ENCODE measurements at regions not wholly inside any gene's neighbourhood (a gene's known extent, or its start where the extent isn't known, plus 50 kb on each side); places are given as distances from the start of the nearest gene placed in this dataset.

DNA sequence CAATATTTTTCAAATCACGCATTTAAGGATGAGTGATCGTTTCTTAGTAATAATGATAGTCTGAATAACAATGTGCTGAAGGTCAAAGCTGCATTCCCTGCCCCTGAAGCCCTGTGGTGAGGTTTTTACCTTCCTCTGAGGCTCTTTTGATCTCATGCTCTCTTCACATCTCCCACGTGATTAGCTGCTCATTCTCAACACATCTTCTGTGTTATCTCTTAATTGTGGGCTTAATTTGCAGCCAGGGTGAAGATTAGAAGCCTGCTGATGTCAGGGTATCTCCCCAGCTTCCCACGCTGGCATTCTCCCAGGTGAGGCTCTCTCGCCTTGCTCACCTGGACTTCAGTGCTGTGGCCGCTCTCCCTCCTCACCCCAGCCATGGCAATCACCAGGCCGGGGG lies 109.7 kb upstream of the FOXQ1 start:
- ChIA-PET CTCF (no interaction called here), POLR2A (no interaction called here)
- H3K27ac ChIP-seq (ENCODE audit: insufficient read depth in 1 of 2, low read depth in 1 of 2, low read length in 2 of 2, poor library complexity in 1 of 2, severe bottlenecking in 2 of 2) = no peak overlapping the region
- H3K9me3 ChIP-seq (ENCODE audit: control extremely low read depth in 1 of 5, control insufficient read depth in 4 of 5, insufficient read depth in 2 of 5, low read depth in 1 of 5, low read length in 4 of 5) = no peaks in the 10 kb centered on the region
- no peaks in the 10 kb centered on the region for H3K36me3 ChIP-seq (ENCODE audit: control insufficient read depth in 4 of 4, insufficient read depth in 4 of 4, low read length in 3 of 4)
- no peak overlapping the region for H3K4me3 ChIP-seq (ENCODE audit: control insufficient read depth in 1 of 7, extremely low read depth in 1 of 7, insufficient read depth in 4 of 7, low read depth in 2 of 7, low read length in 6 of 7)
- H3K27me3 ChIP-seq (replicated peaks in 2 of 5; ENCODE audit: control insufficient read depth in 4 of 5, insufficient read depth in 5 of 5, low read length in 4 of 5) = peaks cover 0 to 5% (median 0%) of the 10 kb centered on the region in 5 experiments
- no peaks in the 10 kb centered on the region for H3K4me1 ChIP-seq (ENCODE audit: control extremely low read depth in 1 of 4, control insufficient read depth in 4 of 4, insufficient read depth in 4 of 4, low read length in 3 of 4)
- WGBS (ENCODE audit: insufficient coverage) = 79% methylated on average over 5 of the region's 7 CpGs
- DNase-seq = no peak

DNA sequence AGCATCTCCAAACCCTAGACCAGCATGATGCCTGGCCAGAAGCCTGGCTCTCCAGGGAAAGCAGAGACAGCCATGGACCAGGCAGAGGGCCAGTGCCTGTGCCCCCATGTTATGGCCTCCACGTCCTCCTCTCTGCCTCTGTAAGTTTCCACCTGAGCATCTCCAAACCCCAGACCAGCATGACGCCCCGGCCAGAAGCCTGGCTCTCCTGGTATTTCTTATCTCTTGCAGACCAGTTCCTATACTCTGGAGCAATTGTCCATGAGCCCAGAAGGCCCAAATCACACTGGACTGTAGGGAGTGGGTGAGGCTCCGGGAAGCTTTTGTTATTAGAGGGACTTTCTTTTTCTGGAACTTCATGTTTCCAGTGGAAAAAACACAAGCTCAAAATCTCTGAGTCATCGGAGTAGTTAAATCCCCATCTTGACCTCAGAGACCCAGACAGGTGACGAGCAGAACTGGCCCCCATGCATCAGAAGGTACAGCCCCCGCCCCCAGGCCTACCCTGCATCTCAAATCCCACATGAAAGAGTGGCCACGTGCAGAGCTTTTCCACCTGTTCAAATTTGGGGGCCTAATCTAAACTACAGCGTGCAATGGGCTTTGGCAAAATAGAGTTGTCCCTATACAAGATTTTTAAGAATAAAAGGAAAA lies 110.2 kb upstream of the FOXQ1 start:
- no peaks in the 10 kb centered on the region for H3K4me1 ChIP-seq (ENCODE audit: control extremely low read depth in 1 of 4, control insufficient read depth in 4 of 4, insufficient read depth in 4 of 4, low read length in 3 of 4)
- CTCF ChIA-PET = no interaction called here
- no peaks in the 10 kb centered on the region for H3K36me3 ChIP-seq (ENCODE audit: control insufficient read depth in 4 of 4, insufficient read depth in 4 of 4, low read length in 3 of 4)
- DNase-seq = no peak
- POLR2A ChIA-PET = no interaction called here
- H3K4me3 ChIP-seq (ENCODE audit: control insufficient read depth in 1 of 7, extremely low read depth in 1 of 7, insufficient read depth in 4 of 7, low read depth in 2 of 7, low read length in 6 of 7) = no peak overlapping the region
- no peak overlapping the region for H3K27ac ChIP-seq (ENCODE audit: insufficient read depth in 1 of 2, low read depth in 1 of 2, low read length in 2 of 2, poor library complexity in 1 of 2, severe bottlenecking in 2 of 2)
- 79% methylated on average over 4 of the region's 9 CpGs for WGBS (ENCODE audit: insufficient coverage)
- no peaks in the 10 kb centered on the region for H3K9me3 ChIP-seq (ENCODE audit: control extremely low read depth in 1 of 5, control insufficient read depth in 4 of 5, insufficient read depth in 2 of 5, low read depth in 1 of 5, low read length in 4 of 5)
- H3K27me3 ChIP-seq (replicated peaks in 2 of 5; ENCODE audit: control insufficient read depth in 4 of 5, insufficient read depth in 5 of 5, low read length in 4 of 5) = peaks cover 0 to 5% (median 0%) of the 10 kb centered on the region in 5 experiments

DNA sequence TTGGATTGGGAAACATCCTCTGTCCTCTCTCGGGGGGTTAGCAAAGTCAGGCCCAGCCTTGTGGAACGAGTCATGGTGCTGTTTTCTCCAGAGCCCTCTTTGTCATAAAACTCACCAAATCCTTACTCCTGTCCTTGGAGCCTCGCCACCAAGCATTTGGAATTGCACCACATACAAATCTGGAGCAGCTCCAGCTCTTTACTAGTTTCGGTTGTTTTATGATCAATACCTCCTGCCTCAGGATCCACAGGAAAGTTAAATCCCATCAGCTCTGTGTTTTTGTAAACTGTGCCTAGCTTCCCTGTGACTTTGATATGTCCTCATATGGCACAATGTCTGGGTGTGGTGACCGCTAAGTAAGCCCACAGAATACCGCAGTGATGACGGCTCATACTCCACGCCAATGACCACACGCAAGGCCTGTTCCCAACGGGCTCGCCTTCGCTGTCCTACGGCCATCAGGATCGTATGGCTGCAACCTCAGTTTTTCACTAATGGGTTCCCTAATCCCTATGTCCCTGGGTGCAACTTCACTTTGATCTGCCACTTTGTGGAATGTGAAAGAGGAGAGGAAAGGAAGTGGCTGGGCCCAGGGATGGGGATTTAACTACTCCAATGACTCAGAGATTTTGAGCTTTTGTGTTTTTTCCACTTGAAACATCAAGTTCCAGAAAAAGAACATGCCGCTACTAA lies 111.3 kb upstream of the FOXQ1 start:
- Histone ChIP-seq H3K4me3 (ENCODE audit: control insufficient read depth in 1 of 7, extremely low read depth in 1 of 7, insufficient read depth in 4 of 7, low read depth in 2 of 7, low read length in 6 of 7) (no peak overlapping the region), H3K9me3 (ENCODE audit: control extremely low read depth in 1 of 5, control insufficient read depth in 4 of 5, insufficient read depth in 2 of 5, low read depth in 1 of 5, low read length in 4 of 5) (peaks cover 0 to 9% (median 0%) of the 10 kb centered on the region in 5 experiments), H3K27ac (ENCODE audit: insufficient read depth in 1 of 2, low read depth in 1 of 2, low read length in 2 of 2, poor library complexity in 1 of 2, severe bottlenecking in 2 of 2) (no peak overlapping the region), H3K27me3 (replicated peaks in 2 of 5; ENCODE audit: control insufficient read depth in 4 of 5, insufficient read depth in 5 of 5, low read length in 4 of 5) (peaks cover 0 to 5% (median 1%) of the 10 kb centered on the region in 5 experiments), H3K4me1 (ENCODE audit: control extremely low read depth in 1 of 4, control insufficient read depth in 4 of 4, insufficient read depth in 4 of 4, low read length in 3 of 4) (no peaks in the 10 kb centered on the region), H3K36me3 (ENCODE audit: control insufficient read depth in 4 of 4, insufficient read depth in 4 of 4, low read length in 3 of 4) (no peaks in the 10 kb centered on the region)
- WGBS (ENCODE audit: insufficient coverage) = 98% methylated on average over 15 of the region's 15 CpGs
- CTCF ChIA-PET = no interaction called here
- POLR2A ChIA-PET = no interaction called here
- no peak for DNase-seq

DNA sequence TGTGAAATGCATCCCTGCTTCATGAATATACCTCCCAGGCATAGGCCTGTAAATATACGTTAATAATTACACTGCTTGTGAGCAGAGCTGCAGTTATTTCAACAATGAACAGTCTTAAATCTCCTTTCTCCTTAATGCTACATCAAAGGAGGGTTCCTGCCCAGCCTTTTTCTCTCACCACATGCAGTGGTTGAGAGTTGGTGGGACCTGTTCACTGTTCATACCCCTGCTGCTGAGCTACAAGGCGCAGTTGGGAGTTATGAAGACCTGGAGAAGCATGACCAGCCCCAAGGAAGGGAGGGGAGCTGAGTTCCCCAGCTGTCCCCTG lies 111.9 kb upstream of the FOXQ1 start:
- no peak for DNase-seq
- Histone ChIP-seq H3K27me3 (replicated peaks in 2 of 5; ENCODE audit: control insufficient read depth in 4 of 5, insufficient read depth in 5 of 5, low read length in 4 of 5) (peaks cover 0 to 5% (median 1%) of the 10 kb centered on the region in 5 experiments), H3K4me1 (ENCODE audit: control extremely low read depth in 1 of 4, control insufficient read depth in 4 of 4, insufficient read depth in 4 of 4, low read length in 3 of 4) (no peaks in the 10 kb centered on the region), H3K9me3 (ENCODE audit: control extremely low read depth in 1 of 5, control insufficient read depth in 4 of 5, insufficient read depth in 2 of 5, low read depth in 1 of 5, low read length in 4 of 5) (peaks cover 0 to 13% (median 0%) of the 10 kb centered on the region in 5 experiments), H3K4me3 (ENCODE audit: control insufficient read depth in 1 of 7, extremely low read depth in 1 of 7, insufficient read depth in 4 of 7, low read depth in 2 of 7, low read length in 6 of 7) (no peak overlapping the region), H3K27ac (ENCODE audit: insufficient read depth in 1 of 2, low read depth in 1 of 2, low read length in 2 of 2, poor library complexity in 1 of 2, severe bottlenecking in 2 of 2) (no peak overlapping the region), H3K36me3 (ENCODE audit: control insufficient read depth in 4 of 4, insufficient read depth in 4 of 4, low read length in 3 of 4) (no peaks in the 10 kb centered on the region)
- 100% methylated on average over 1 of the region's 2 CpGs for WGBS (ENCODE audit: insufficient coverage)
- ChIA-PET CTCF (no interaction called here), POLR2A (no interaction called here)

DNA sequence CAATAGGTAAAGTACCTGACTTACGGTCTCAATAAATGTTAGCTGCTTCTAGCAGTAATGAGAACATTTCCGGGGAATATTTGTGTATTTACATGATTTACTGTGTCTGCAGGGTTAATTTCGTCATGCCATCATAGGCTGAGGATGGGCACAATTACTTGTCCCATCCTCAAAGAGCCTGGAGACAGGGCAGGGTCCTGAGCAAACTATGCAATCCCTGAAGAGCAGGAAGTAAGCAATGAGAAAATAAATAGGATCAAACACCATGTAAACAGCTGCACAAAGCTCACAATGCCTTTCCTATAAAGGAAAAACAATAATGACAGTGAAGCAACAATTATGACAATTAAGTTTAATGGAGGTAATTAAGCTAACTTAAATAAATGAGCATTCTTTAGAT lies 114.6 kb upstream of the FOXQ1 start:
- POLR2A ChIA-PET = no interaction called here
- Histone ChIP-seq H3K4me3 (ENCODE audit: control insufficient read depth in 1 of 7, extremely low read depth in 1 of 7, insufficient read depth in 4 of 7, low read depth in 2 of 7, low read length in 6 of 7) (no peak overlapping the region), H3K36me3 (ENCODE audit: control insufficient read depth in 4 of 4, insufficient read depth in 4 of 4, low read length in 3 of 4) (no peaks in the 10 kb centered on the region), H3K27ac (ENCODE audit: insufficient read depth in 1 of 2, low read depth in 1 of 2, low read length in 2 of 2, poor library complexity in 1 of 2, severe bottlenecking in 2 of 2) (no peak overlapping the region), H3K9me3 (ENCODE audit: control extremely low read depth in 1 of 5, control insufficient read depth in 4 of 5, insufficient read depth in 2 of 5, low read depth in 1 of 5, low read length in 4 of 5) (peaks cover 0 to 13% (median 1%) of the 10 kb centered on the region in 5 experiments), H3K27me3 (replicated peaks in 2 of 5; ENCODE audit: control insufficient read depth in 4 of 5, insufficient read depth in 5 of 5, low read length in 4 of 5) (peaks cover 0 to 5% (median 3%) of the 10 kb centered on the region in 5 experiments), H3K4me1 (ENCODE audit: control extremely low read depth in 1 of 4, control insufficient read depth in 4 of 4, insufficient read depth in 4 of 4, low read length in 3 of 4) (no peaks in the 10 kb centered on the region)
- 72% methylated on average over 2 of the region's 3 CpGs for WGBS (ENCODE audit: insufficient coverage)
- CTCF ChIA-PET = no interaction called here
- DNase-seq = no peak

DNA sequence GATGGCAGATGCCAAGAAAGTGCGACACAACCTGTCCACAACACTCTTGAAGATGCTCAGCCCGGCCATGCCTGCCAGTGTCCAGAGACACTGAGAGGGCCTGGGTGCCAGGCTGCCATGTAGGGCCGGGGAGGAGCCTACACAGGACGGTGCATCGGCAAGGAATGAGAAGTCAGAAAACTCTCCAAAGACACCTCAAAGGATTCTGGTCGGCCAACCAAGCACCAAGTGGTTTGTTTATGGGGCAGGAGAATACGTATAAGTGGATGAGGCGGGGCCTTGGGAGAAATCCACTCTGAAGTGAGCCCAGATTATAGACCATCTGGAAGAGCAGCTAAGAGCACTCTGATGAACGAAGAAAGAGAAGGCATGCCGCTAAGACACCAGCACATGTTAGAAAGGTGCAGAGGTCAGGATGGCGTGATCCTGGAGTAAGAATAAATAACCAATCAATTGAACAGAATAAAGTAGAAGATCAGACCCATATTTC lies 120.7 kb upstream of the FOXQ1 start:
- no peaks in the 10 kb centered on the region for H3K4me1 ChIP-seq (ENCODE audit: control extremely low read depth in 1 of 4, control insufficient read depth in 4 of 4, insufficient read depth in 4 of 4, low read length in 3 of 4)
- peaks cover 0 to 18% (median 10%) of the 10 kb centered on the region in 5 experiments for H3K27me3 ChIP-seq (replicated peaks in 2 of 5; ENCODE audit: control insufficient read depth in 4 of 5, insufficient read depth in 5 of 5, low read length in 4 of 5)
- CTCF ChIA-PET = no interaction called here
- 98% methylated on average over 8 of the region's 11 CpGs for WGBS (ENCODE audit: insufficient coverage)
- H3K36me3 ChIP-seq (ENCODE audit: control insufficient read depth in 4 of 4, insufficient read depth in 4 of 4, low read length in 3 of 4) = no peaks in the 10 kb centered on the region
- H3K4me3 ChIP-seq (ENCODE audit: control insufficient read depth in 1 of 7, extremely low read depth in 1 of 7, insufficient read depth in 4 of 7, low read depth in 2 of 7, low read length in 6 of 7) = no peak overlapping the region
- peaks cover 0 to 10% (median 1%) of the 10 kb centered on the region in 5 experiments for H3K9me3 ChIP-seq (ENCODE audit: control extremely low read depth in 1 of 5, control insufficient read depth in 4 of 5, insufficient read depth in 2 of 5, low read depth in 1 of 5, low read length in 4 of 5)
- no peak overlapping the region for H3K27ac ChIP-seq (ENCODE audit: insufficient read depth in 1 of 2, low read depth in 1 of 2, low read length in 2 of 2, poor library complexity in 1 of 2, severe bottlenecking in 2 of 2)
- POLR2A ChIA-PET = interaction anchor here (0.6 kb wide), 1 partner anchor 335 kb away, joined by 3 read pairs; no protein-coding TSS in a partner anchor
- DNase-seq = no peak

DNA sequence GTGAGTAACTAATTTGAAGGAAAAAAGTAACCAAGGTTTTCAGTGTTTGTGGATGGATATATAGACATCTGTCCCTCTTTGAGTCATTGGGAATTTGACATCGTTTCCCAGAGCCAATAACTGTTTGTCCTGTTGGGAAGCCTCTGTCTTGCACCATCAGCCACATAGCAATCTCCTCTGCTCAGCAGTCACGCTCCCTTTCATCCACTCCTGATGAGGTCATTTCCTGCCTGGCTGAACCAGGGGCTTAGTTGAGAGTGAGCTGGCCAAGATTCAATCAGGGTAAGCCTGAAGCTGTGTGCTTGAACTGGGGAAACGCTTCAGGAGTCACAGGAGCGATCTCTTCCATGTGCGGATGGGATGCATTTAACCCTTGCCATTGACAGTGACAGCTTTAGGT lies 121.5 kb upstream of the FOXQ1 start:
- Histone ChIP-seq H3K27me3 (replicated peaks in 2 of 5; ENCODE audit: control insufficient read depth in 4 of 5, insufficient read depth in 5 of 5, low read length in 4 of 5) (peaks cover 0 to 24% (median 10%) of the 10 kb centered on the region in 5 experiments), H3K4me3 (ENCODE audit: control insufficient read depth in 1 of 7, extremely low read depth in 1 of 7, insufficient read depth in 4 of 7, low read depth in 2 of 7, low read length in 6 of 7) (no peak overlapping the region), H3K4me1 (ENCODE audit: control extremely low read depth in 1 of 4, control insufficient read depth in 4 of 4, insufficient read depth in 4 of 4, low read length in 3 of 4) (no peaks in the 10 kb centered on the region), H3K36me3 (ENCODE audit: control insufficient read depth in 4 of 4, insufficient read depth in 4 of 4, low read length in 3 of 4) (no peaks in the 10 kb centered on the region), H3K27ac (ENCODE audit: insufficient read depth in 1 of 2, low read depth in 1 of 2, low read length in 2 of 2, poor library complexity in 1 of 2, severe bottlenecking in 2 of 2) (no peak overlapping the region), H3K9me3 (ENCODE audit: control extremely low read depth in 1 of 5, control insufficient read depth in 4 of 5, insufficient read depth in 2 of 5, low read depth in 1 of 5, low read length in 4 of 5) (peaks cover 0 to 2% (median 0%) of the 10 kb centered on the region in 5 experiments)
- WGBS (ENCODE audit: insufficient coverage) = 49% methylated on average over 5 of the region's 5 CpGs
- DNase-seq = no peak
- CTCF ChIA-PET = interaction anchor here (0.8 kb wide), 1 partner anchor 18 kb away, joined by 3 read pairs; no protein-coding TSS in a partner anchor
- POLR2A ChIA-PET = no interaction called here

Data from common myeloid progenitor, CD34-positive (primary cell).